ENCODE measurements at regions not wholly inside any gene's neighbourhood (a gene's known extent, or its start where the extent isn't known, plus 50 kb on each side); places are given as distances from the start of the nearest gene placed in this dataset.

DNA sequence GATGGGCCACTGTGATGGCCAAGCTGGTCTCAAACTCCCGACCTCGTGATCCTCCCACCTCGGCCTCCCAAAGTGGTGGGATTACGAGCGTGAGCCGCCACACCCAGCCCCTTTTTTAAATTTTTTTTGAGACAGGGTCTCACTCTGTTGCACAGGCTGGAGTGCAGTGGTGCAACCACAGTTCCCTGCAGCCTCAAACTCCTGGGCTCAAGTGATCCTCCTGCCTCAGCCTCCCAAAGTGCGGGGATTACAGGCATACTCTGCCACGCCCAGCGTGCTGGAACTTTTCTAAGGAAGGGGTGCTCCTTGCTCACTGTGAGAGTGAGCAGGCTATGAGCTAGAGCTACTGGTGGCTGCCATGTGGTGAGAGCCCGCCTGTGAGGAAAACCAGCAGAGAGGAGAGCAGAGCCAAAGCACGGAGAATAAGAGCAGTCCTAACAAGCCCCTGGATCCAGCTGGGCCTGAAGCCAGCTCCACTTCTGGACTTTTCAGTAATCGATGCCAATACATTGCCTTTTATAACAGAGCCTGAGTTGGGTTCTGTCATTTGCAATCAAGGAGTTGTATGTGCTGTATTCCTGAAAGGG, 75.5 kb upstream of the UNC5A start:
- TF ChIP-seq TEAD4 (IDR thresholded peaks at IDR 0.05) (no peak), CEBPB (IDR thresholded peaks at IDR 0.05) (no peak), FOXM1 (IDR thresholded peaks at IDR 0.05; ENCODE audit: borderline replicate concordance, low read depth) (no peak), EP300 (IDR thresholded peaks at IDR 0.05; ENCODE audit: borderline replicate concordance) (no peak), MAX (IDR thresholded peaks at IDR 0.05) (no peak), RAD21 (IDR thresholded peaks at IDR 0.05; ENCODE audit: low read depth) (no peak), NFIC (IDR thresholded peaks at IDR 0.05) (no peak), CREB1 (IDR thresholded peaks at IDR 0.05; ENCODE audit: low read depth) (no peak), TCF12 (IDR thresholded peaks at IDR 0.05; ENCODE audit: low read depth) (no peak), EGR1 (IDR thresholded peaks at IDR 0.05) (no peak), TAF1 (IDR thresholded peaks at IDR 0.05; ENCODE audit: low read depth) (no peak)
- TF ChIP-seq, protein P1, sequence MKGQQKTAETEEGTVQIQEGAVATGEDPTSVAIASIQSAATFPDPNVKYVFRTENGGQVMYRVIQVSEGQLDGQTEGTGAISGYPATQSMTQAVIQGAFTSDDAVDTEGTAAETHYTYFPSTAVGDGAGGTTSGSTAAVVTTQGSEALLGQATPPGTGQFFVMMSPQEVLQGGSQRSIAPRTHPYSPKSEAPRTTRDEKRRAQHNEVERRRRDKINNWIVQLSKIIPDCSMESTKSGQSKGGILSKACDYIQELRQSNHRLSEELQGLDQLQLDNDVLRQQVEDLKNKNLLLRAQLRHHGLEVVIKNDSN (IDR thresholded peaks at IDR 0.05): no peak
- TF ChIP-seq, protein P2, sequence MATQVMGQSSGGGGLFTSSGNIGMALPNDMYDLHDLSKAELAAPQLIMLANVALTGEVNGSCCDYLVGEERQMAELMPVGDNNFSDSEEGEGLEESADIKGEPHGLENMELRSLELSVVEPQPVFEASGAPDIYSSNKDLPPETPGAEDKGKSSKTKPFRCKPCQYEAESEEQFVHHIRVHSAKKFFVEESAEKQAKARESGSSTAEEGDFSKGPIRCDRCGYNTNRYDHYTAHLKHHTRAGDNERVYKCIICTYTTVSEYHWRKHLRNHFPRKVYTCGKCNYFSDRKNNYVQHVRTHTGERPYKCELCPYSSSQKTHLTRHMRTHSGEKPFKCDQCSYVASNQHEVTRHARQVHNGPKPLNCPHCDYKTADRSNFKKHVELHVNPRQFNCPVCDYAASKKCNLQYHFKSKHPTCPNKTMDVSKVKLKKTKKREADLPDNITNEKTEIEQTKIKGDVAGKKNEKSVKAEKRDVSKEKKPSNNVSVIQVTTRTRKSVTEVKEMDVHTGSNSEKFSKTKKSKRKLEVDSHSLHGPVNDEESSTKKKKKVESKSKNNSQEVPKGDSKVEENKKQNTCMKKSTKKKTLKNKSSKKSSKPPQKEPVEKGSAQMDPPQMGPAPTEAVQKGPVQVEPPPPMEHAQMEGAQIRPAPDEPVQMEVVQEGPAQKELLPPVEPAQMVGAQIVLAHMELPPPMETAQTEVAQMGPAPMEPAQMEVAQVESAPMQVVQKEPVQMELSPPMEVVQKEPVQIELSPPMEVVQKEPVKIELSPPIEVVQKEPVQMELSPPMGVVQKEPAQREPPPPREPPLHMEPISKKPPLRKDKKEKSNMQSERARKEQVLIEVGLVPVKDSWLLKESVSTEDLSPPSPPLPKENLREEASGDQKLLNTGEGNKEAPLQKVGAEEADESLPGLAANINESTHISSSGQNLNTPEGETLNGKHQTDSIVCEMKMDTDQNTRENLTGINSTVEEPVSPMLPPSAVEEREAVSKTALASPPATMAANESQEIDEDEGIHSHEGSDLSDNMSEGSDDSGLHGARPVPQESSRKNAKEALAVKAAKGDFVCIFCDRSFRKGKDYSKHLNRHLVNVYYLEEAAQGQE (IDR thresholded peaks at IDR 0.05; ENCODE audit: low read depth): no peak

DNA sequence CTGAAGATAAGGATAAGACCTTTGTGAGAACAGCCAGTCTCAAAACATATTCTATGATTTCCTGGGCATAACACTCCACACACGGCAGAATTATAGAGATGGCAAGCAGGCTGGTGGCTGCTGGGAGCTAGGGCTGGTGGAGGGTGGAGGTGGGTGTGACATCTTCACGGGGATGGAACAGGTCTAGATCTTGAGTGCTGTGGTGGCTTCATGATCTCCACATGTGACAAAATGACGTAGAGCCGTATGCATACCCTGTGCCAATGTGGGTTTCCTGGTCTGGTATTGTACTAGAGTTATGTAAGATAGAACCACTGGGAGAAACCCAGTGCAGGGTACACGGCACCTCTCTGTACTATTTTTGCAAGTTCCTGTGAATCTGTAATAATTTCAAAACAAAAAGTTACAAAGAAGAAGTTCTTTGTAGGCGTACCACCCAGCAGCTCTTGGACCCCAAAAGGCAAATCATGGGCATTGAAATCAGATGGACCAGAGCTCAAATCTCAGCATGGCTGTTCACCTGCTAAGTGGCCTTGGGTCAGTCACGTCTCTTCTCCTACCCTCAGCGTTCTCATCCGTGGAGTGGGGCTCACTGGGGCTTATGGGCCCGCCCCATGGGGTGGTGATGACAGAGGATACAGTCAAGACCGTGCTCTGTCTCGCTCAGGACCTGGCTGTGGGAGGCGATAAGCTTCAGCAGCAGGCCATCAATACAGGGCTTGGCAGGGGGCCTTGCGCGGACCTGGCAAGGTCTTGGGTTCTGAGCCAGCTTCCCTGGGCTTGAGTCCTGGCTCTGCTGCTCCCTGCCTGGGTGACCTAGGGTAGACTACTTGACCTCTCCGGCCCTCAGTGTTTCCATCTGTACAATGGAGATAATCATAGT, 74.7 kb upstream of the UNC5A start:
- TF ChIP-seq EP300 (IDR thresholded peaks at IDR 0.05; ENCODE audit: borderline replicate concordance) (no peak), TAF1 (IDR thresholded peaks at IDR 0.05; ENCODE audit: low read depth) (no peak)

DNA sequence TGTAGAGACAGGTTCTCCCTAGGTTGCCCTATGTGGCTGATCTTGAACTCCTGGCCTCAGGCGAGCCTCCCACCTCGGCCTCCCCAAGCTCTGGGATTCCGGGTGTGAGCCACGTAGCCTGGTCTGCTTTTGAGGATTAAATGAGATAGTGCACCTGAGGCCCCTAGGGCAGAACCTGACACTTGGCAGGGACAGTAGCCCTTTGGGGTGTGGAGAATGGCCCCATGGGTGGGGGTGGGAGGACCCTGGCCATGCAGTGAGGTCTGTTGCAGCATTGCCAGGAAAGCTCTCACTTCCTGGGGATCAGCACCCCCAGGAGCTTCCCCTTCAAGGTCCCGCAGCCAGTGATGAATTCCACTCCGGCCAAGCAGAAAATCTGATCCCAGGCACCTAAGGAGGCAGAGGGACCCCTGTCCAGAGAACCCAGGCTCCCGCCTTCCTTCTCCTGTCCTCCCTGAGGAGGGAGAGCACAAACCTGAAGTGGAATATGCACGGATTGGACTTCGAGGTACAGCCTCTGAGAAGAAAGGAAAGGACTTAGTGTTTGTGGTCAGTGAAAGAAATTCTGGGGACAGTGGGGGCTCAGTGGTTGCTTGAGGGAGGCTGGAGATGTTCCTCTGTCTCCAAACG, 73.9 kb upstream of the UNC5A start:
- TF ChIP-seq TCF12 (IDR thresholded peaks at IDR 0.05; ENCODE audit: low read depth) (no peak), TAF1 (IDR thresholded peaks at IDR 0.05; ENCODE audit: low read depth) (no peak), FOXM1 (IDR thresholded peaks at IDR 0.05; ENCODE audit: borderline replicate concordance, low read depth) (no peak), EP300 (IDR thresholded peaks at IDR 0.05; ENCODE audit: borderline replicate concordance) (no peak), NFIC (IDR thresholded peaks at IDR 0.05) (no peak), CEBPB (IDR thresholded peaks at IDR 0.05) (no peak), RAD21 (IDR thresholded peaks at IDR 0.05; ENCODE audit: low read depth) (no peak), ZBTB7A (IDR thresholded peaks at IDR 0.05; ENCODE audit: low read depth) (no peak), TEAD4 (IDR thresholded peaks at IDR 0.05) (no peak), YY1 (IDR thresholded peaks at IDR 0.05; ENCODE audit: low read depth) (no peak), EGR1 (IDR thresholded peaks at IDR 0.05) (no peak), CREB1 (IDR thresholded peaks at IDR 0.05; ENCODE audit: low read depth) (no peak), MAX (IDR thresholded peaks at IDR 0.05) (no peak)
- TF ChIP-seq, protein P2 (IDR thresholded peaks at IDR 0.05; ENCODE audit: low read depth): no peak
- TF ChIP-seq, protein P1 (IDR thresholded peaks at IDR 0.05): no peak

DNA sequence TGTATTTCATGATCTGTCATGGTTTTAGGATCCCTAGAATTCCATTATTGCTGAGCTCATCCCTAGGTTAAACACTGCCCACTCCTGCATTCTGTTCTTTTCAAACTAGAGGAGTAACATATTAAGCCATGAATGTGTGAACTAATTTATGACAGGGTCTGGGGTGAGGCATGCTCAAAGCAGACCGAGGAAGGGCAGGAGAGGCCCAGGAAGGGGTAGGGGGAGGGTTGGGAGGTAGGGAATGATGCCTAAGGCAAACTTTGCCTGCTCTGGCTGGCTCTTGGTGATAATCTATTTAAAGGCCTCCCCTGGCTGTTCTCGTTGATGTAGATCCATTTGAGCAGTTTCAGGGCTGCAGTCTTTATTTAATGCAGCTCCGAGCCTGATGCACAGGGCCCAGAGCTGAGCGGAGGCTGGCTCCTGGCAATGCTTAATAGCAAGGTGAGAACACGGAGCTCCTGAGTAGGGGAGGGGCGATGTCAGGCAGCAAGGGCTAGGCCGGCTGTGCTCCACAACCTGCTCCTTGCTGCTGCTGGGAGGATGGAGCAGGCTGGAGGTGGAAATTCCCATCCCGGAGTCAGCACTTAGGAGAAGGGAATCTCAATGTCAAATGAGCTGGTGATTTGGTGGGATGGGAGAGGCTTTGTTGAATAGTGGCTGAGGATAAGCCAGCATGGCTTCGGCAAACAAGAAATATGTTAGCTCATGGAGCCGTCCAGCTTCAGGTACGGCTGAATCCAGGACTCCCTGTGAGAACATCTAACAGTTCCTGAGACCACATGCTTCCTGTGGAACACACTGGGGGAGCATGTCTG, 73.2 kb upstream of the UNC5A start:
- TF ChIP-seq EP300 (IDR thresholded peaks at IDR 0.05; ENCODE audit: borderline replicate concordance) (no peak), EGR1 (IDR thresholded peaks at IDR 0.05) (no peak), CREB1 (IDR thresholded peaks at IDR 0.05; ENCODE audit: low read depth) (no peak), MAX (IDR thresholded peaks at IDR 0.05) (no peak), YY1 (IDR thresholded peaks at IDR 0.05; ENCODE audit: low read depth) (no peak), TCF12 (IDR thresholded peaks at IDR 0.05; ENCODE audit: low read depth) (no peak), CEBPB (IDR thresholded peaks at IDR 0.05) (no peak)
- TF ChIP-seq, protein P2 (IDR thresholded peaks at IDR 0.05; ENCODE audit: low read depth): no peak

All from Ishikawa (cell line).